Transverse colon (tissue), 4 donors: ENCODE measurements at regions not wholly inside any gene's neighbourhood (a gene's known extent, or its start where the extent isn't known, plus 50 kb on each side); places are given as distances from the start of the nearest gene placed in this dataset.
"Not testable (repeated sequence)": the region's sequence is repeated elsewhere in the genome, so short reads cannot be mapped to it uniquely, and the experiment has no call there.

Experiments
- DNase-seq: peaks from one replicate; pipeline ENCODE4 v3.0.0-alpha.2; 2019
- H3K27ac ChIP-seq, 4 donors: fragments of 200-600 bp; sonication (generic); 2 replicates each; pipeline ENCODE4 v1.5.1; 2016 to 2018; ENCODE audit warnings: inconsistent platforms in 4 of 4
- H3K27me3 ChIP-seq: fragments of 200-600 bp; sonication (generic); 2 replicates; pipeline ENCODE4 v1.5.1; 2017; ENCODE audit warnings: inconsistent platforms
- H3K36me3 ChIP-seq, 4 donors: fragments of 200-600 bp; sonication (generic); 2 replicates each; pipeline ENCODE4 v1.5.1; 2017 to 2019; ENCODE audit warnings: inconsistent platforms in 4 of 4
- H3K4me1 ChIP-seq, 4 donors: fragments of 200-600 bp; sonication (generic); 2 replicates each; pipeline ENCODE4 v1.5.1; 2017 to 2020; ENCODE audit warnings: inconsistent platforms in 4 of 4
- H3K4me3 ChIP-seq, 4 donors: fragments of 200-600 bp; sonication (generic); 1 replicate in 1 of 4; 2 replicates in 3 of 4; pipeline versions ENCODE4 v1.5.1 to v1.6.1; 2017 to 2019; ENCODE audit warnings: inconsistent platforms in 4 of 4
- H3K9me3 ChIP-seq, 2 donors: fragments of 200-600 bp; sonication (generic); 2 replicates each; pipeline ENCODE4 v1.5.1; 2017 to 2019; ENCODE audit warnings: inconsistent platforms in 2 of 2
- CTCF ChIP-seq, 5 experiments: fragments of 200-600 bp in 3 of 5; fragments of 450-650 bp in 2 of 5; sonication (generic) in 3 of 5; IDR thresholded peaks; 1 replicate in 2 of 5; 2 replicates in 3 of 5; pipeline ENCODE4 v1.5.1; 2016 to 2017; ENCODE audit warnings: antibody characterized with exemption in 5 of 5, inconsistent platforms in 3 of 5, mild to moderate bottlenecking in 2 of 5, moderate library complexity in 1 of 5
- EP300 ChIP-seq: sonication (generic); formaldehyde crosslinking; IDR thresholded peaks from one replicate; pipeline ENCODE4 v1.6.1; 2017; ENCODE audit warnings: antibody characterized with exemption, low read depth
- POLR2A ChIP-seq: fragments of 450-650 bp; IDR thresholded peaks from one replicate; pipeline ENCODE4 v1.6.1; 2016; ENCODE audit warnings: antibody characterized with exemption, mild to moderate bottlenecking, moderate library complexity
- POLR2AphosphoS5 ChIP-seq, 3 donors: sonication (generic); formaldehyde crosslinking; IDR thresholded peaks; one replicate each; pipeline ENCODE4 v1.6.1; 2016; ENCODE audit warnings: antibody characterized with exemption in 3 of 3
- WGBS, 2 donors: methylation state at CpG; one replicate each; pipeline ENCODE4 v1.1.5; 2018; ENCODE audit warnings: low coverage in 1 of 2; 5-methylcytosine and 5-hydroxymethylcytosine counted together
- in situ Hi-C, 4 donors: fragments of 200-750 bp; cut with MboI; loops; one replicate each; pipeline versions ENCODE4 v1.15.0 to v1.15.1; 2017; ENCODE audit warnings: low sequenced_read_pairs in 3 of 4, low pct_ligation_motif_present in 1 of 4, low pct_unique_long_range_greater_than_20kb in 1 of 4
- intact Hi-C: fragments of 100-400 bp; cut with DNase I; formaldehyde crosslinking; loops from one replicate; pipeline ENCODE4 v1.15.1; 2023; ENCODE audit warnings: low total_unique reads

- intact Hi-C loops: no loop called here
- WGBS, 2 donors: 88% methylated on average over 4 of the region's 4 CpGs; no CpG with 5 or more reads in 1 of the 2 donors
- no peak overlapping the region for H3K27ac ChIP-seq
These were observed 164.9 kb upstream of the USP9X start for GRCh38 chrX:40920351-40920750.

GRCh38 chrX:40922307-40922706 lies 162.9 kb upstream of the USP9X start:
- WGBS, 2 donors: 29% methylated on average over 7 of the region's 7 CpGs; no CpG with 5 or more reads in 1 of the 2 donors

More at GRCh38 chrX:40920351-40920750, 164.9 kb upstream of the USP9X start:
- no peak overlapping the region for H3K4me3 ChIP-seq
- in situ Hi-C loops: no loop called here
- DNase-seq: no peak
- no peaks in the 10 kb centered on the region for H3K4me1 ChIP-seq
- no peak for TF ChIP-seq EP300
- TF ChIP-seq CTCF (IDR thresholded peaks at IDR 0.05): no peak
- no peak for TF ChIP-seq POLR2A
- TF ChIP-seq POLR2AphosphoS5 (IDR thresholded peaks at IDR 0.05): no peak
- H3K9me3 ChIP-seq: no peaks in the 10 kb centered on the region
- H3K27me3 ChIP-seq: no peaks in the 10 kb centered on the region
- H3K36me3 ChIP-seq: no peaks in the 10 kb centered on the region

GRCh38 chrX:40926739-40927427 lies 158.4 kb upstream of the USP9X start:
- H3K27ac ChIP-seq, H3K9me3 ChIP-seq, H3K4me1 ChIP-seq, H3K36me3 ChIP-seq, H3K27me3 ChIP-seq, H3K4me3 ChIP-seq, DNase-seq, intact Hi-C loops, in situ Hi-C loops: not testable (repeated sequence)
- 96 to 100% methylated on average over 1 of the region's 1 CpG for WGBS, 2 donors

More at GRCh38 chrX:40922307-40922706, 162.9 kb upstream of the USP9X start:
- H3K4me1 ChIP-seq: no peaks in the 10 kb centered on the region
- TF ChIP-seq EP300: no peak
- TF ChIP-seq CTCF (IDR thresholded peaks at IDR 0.05): peak in 4 of 5 experiments; percentile 13 to 53 (median 40)
- intact Hi-C loops (no loop called here), in situ Hi-C loops (no loop called here)
- H3K9me3 ChIP-seq: no peaks in the 10 kb centered on the region
- no peak for DNase-seq
- H3K27ac ChIP-seq: no peak overlapping the region
- no peaks in the 10 kb centered on the region for H3K36me3 ChIP-seq
- no peaks in the 10 kb centered on the region for H3K27me3 ChIP-seq
- H3K4me3 ChIP-seq: no peak overlapping the region

- no peaks in the 10 kb centered on the region for H3K36me3 ChIP-seq
- H3K4me3 ChIP-seq: no peak overlapping the region
- no peak overlapping the region for H3K27ac ChIP-seq
- in situ Hi-C loops: no loop called here
- H3K9me3 ChIP-seq: no peaks in the 10 kb centered on the region
- TF ChIP-seq CTCF (IDR thresholded peaks at IDR 0.05) (no peak), POLR2A (no peak)
- intact Hi-C loops: no loop called here
- H3K27me3 ChIP-seq: no peaks in the 10 kb centered on the region
- DNase-seq: no peak
- H3K4me1 ChIP-seq: peaks cover 0 to 6% (median 0%) of the 10 kb centered on the region in 4 donors
These were observed 157.2 kb upstream of the USP9X start for GRCh38 chrX:40928076-40928475.

GRCh38 chrX:40931921-40932320 lies 153.3 kb upstream of the USP9X start:
- 89% methylated on average over 2 of the region's 2 CpGs; no CpG with 5 or more reads in 1 of the 2 donors for WGBS, 2 donors
- intact Hi-C loops: no loop called here
- H3K4me1 ChIP-seq: peaks cover 0 to 9% (median 0%) of the 10 kb centered on the region in 4 donors

More at GRCh38 chrX:40931921-40932320, 153.3 kb upstream of the USP9X start:
- TF ChIP-seq POLR2AphosphoS5 (IDR thresholded peaks at IDR 0.05) (no peak), EP300 (no peak), CTCF (IDR thresholded peaks at IDR 0.05) (no peak), POLR2A (no peak)
- DNase-seq: no peak
- no peaks in the 10 kb centered on the region for H3K36me3 ChIP-seq
- H3K27ac ChIP-seq: no peak overlapping the region
- in situ Hi-C loops: no loop called here
- H3K9me3 ChIP-seq: no peaks in the 10 kb centered on the region
- H3K4me3 ChIP-seq: no peak overlapping the region
- no peaks in the 10 kb centered on the region for H3K27me3 ChIP-seq
